Esophagus muscularis mucosa (tissue), 4 donors: ENCODE measurements at regions not wholly inside any gene's neighbourhood (a gene's known extent, or its start where the extent isn't known, plus 50 kb on each side); places are given as distances from the start of the nearest gene placed in this dataset.

Source experiments
- DNase-seq: peaks from one replicate; pipeline ENCODE4 v3.0.0-alpha.2; 2017; ENCODE audit errors: extremely low spot score
- H3K27ac ChIP-seq, 4 donors: fragments of 200-600 bp; sonication (generic); replicated peaks in 1 of 4; 1 replicate in 3 of 4; 2 replicates in 1 of 4; pipeline ENCODE4 v1.5.1; 2016 to 2019; ENCODE audit warnings: mild to moderate bottlenecking in 1 of 4
- H3K27me3 ChIP-seq, 4 donors: fragments of 200-600 bp; sonication (generic); one replicate each; pipeline versions ENCODE4 v1.5.1 to v1.6.0; 2016 to 2019
- H3K36me3 ChIP-seq, 4 donors: fragments of 200-600 bp; sonication (generic); one replicate each; pipeline ENCODE4 v1.5.1; 2016 to 2019
- H3K4me1 ChIP-seq, 4 donors: fragments of 200-600 bp; sonication (generic); one replicate each; pipeline ENCODE4 v1.5.1; 2016 to 2019
- H3K4me3 ChIP-seq, 4 donors: fragments of 200-600 bp; sonication (generic); 1 replicate in 2 of 4; 2 replicates in 2 of 4; pipeline ENCODE4 v1.5.1; 2016 to 2019; ENCODE audit warnings: mild to moderate bottlenecking in 4 of 4, moderate library complexity in 1 of 4
- H3K9me3 ChIP-seq, 4 donors: fragments of 200-600 bp; sonication (generic); 1 replicate in 3 of 4; 2 replicates in 1 of 4; pipeline ENCODE4 v1.5.1; 2016 to 2019
- CTCF ChIP-seq, 3 experiments: fragments of 200-600 bp in 2 of 3; fragments of 450-650 bp in 1 of 3; sonication (generic) in 2 of 3; IDR thresholded peaks; one replicate each; pipeline ENCODE4 v1.5.1; 2017 to 2019; ENCODE audit warnings: antibody characterized with exemption in 3 of 3, mild to moderate bottlenecking in 2 of 3, moderate library complexity in 1 of 3
- EP300 ChIP-seq: sonication (generic); formaldehyde crosslinking; IDR thresholded peaks from one replicate; pipeline ENCODE4 v1.6.1; 2017; ENCODE audit warnings: antibody characterized with exemption
- POLR2A ChIP-seq: fragments of 450-650 bp; IDR thresholded peaks from one replicate; pipeline ENCODE4 v1.6.1; 2017; ENCODE audit warnings: antibody characterized with exemption, moderate library complexity, mild to moderate bottlenecking, low read depth
- POLR2AphosphoS5 ChIP-seq, 2 donors: sonication (generic); formaldehyde crosslinking; IDR thresholded peaks; one replicate each; pipeline ENCODE4 v1.6.1; 2017; ENCODE audit warnings: antibody characterized with exemption in 2 of 2
- WGBS: methylation state at CpG from one replicate; pipeline ENCODE4 v1.1.5; 2018; 5-methylcytosine and 5-hydroxymethylcytosine counted together
- intact Hi-C: fragments of 100-400 bp; cut with DNase I; formaldehyde crosslinking; loops from one replicate; pipeline ENCODE4 v1.15.1; 2023

- Histone ChIP-seq H3K27ac (no peak overlapping the region), H3K9me3 (no peaks in the 10 kb centered on the region), H3K4me1 (no peaks in the 10 kb centered on the region), H3K36me3 (no peaks in the 10 kb centered on the region), H3K4me3 (no peak overlapping the region), H3K27me3 (peaks cover 0 to 13% (median 0%) of the 10 kb centered on the region in 4 donors)
- DNase-seq, result no peak
- no peak for TF ChIP-seq EP300
- TF ChIP-seq CTCF (IDR thresholded peaks at IDR 0.05), result peak; percentile 42 to 47 (median 46)
- no peak for TF ChIP-seq POLR2A
- TF ChIP-seq POLR2AphosphoS5 (IDR thresholded peaks at IDR 0.05), result no peak
- WGBS, result 57% methylated on average over 16 of the region's 16 CpGs
- intact Hi-C loops, result no loop called here
Observed at GRCh38 chr18:8480506-8481328, 128.5 kb upstream of the RAB12 start.

GRCh38 chr18:8484951-8485350, 124.3 kb upstream of the RAB12 start:
- Histone ChIP-seq H3K9me3 (no peaks in the 10 kb centered on the region), H3K4me1 (no peaks in the 10 kb centered on the region), H3K4me3 (no peak overlapping the region), H3K27ac (no peak overlapping the region), H3K27me3 (no peaks in the 10 kb centered on the region), H3K36me3 (no peaks in the 10 kb centered on the region)
- no peak for DNase-seq
- WGBS, result 90% methylated on average over 6 of the region's 9 CpGs
- TF ChIP-seq CTCF (IDR thresholded peaks at IDR 0.05), result no peak
- no peak for TF ChIP-seq EP300
- TF ChIP-seq POLR2AphosphoS5 (IDR thresholded peaks at IDR 0.05), result no peak
- TF ChIP-seq POLR2A, result no peak
- intact Hi-C loops, result no loop called here

GRCh38 chr18:8489761-8490160, 119.5 kb upstream of the RAB12 start:
- WGBS, result 86% methylated on average over 5 of the region's 5 CpGs
- Histone ChIP-seq H3K9me3 (no peaks in the 10 kb centered on the region), H3K36me3 (no peaks in the 10 kb centered on the region), H3K4me3 (no peak overlapping the region), H3K4me1 (no peaks in the 10 kb centered on the region), H3K27me3 (no peaks in the 10 kb centered on the region), H3K27ac (no peak overlapping the region)
- TF ChIP-seq POLR2AphosphoS5 (IDR thresholded peaks at IDR 0.05), result no peak
- no peak for DNase-seq
- intact Hi-C loops, result no loop called here

GRCh38 chr18:8491516-8491915, 117.7 kb upstream of the RAB12 start:
- TF ChIP-seq EP300 (no peak), POLR2A (no peak), POLR2AphosphoS5 (IDR thresholded peaks at IDR 0.05) (no peak), CTCF (IDR thresholded peaks at IDR 0.05) (no peak)
- intact Hi-C loops, result no loop called here
- Histone ChIP-seq H3K9me3 (no peaks in the 10 kb centered on the region), H3K4me1 (peaks cover 0 to 11% (median 6%) of the 10 kb centered on the region in 4 donors), H3K27me3 (no peaks in the 10 kb centered on the region), H3K36me3 (no peaks in the 10 kb centered on the region), H3K4me3 (no peak overlapping the region), H3K27ac (no peak overlapping the region)
- WGBS, result 94% methylated on average over 4 of the region's 4 CpGs
- no peak for DNase-seq

GRCh38 chr18:8493141-8493540, 116.1 kb upstream of the RAB12 start:
- no peak overlapping the region for H3K4me3 ChIP-seq
- peaks cover 0 to 17% (median 9%) of the 10 kb centered on the region in 4 donors for H3K4me1 ChIP-seq
- WGBS, result 75% methylated on average over 1 of the region's 4 CpGs
- intact Hi-C loops, result no loop called here
- H3K36me3 ChIP-seq, result no peaks in the 10 kb centered on the region
- H3K27ac ChIP-seq, result no peak overlapping the region
- no peak for DNase-seq
- no peaks in the 10 kb centered on the region for H3K9me3 ChIP-seq
- TF ChIP-seq POLR2AphosphoS5 (IDR thresholded peaks at IDR 0.05) (no peak), EP300 (no peak), CTCF (IDR thresholded peaks at IDR 0.05) (no peak), POLR2A (no peak)
- no peaks in the 10 kb centered on the region for H3K27me3 ChIP-seq
